ENCODE measurements at regions not wholly inside any gene's neighbourhood (a gene's known extent, or its start where the extent isn't known, plus 50 kb on each side); places are given as distances from the start of the nearest gene placed in this dataset.

GRCh38 chr12:75674393-75674792, 163.0 kb upstream of the KRR1 start:
- no peaks in the 10 kb centered on the region for H3K36me3 ChIP-seq
- TF ChIP-seq POLR2A (IDR thresholded peaks at IDR 0.05) (no peak), POLR2AphosphoS5 (IDR thresholded peaks at IDR 0.05) (no peak), CTCF (IDR thresholded peaks at IDR 0.05) (no peak)
- H3K4me3 ChIP-seq = no peak overlapping the region
- H3K4me1 ChIP-seq (replicated peaks) = no peaks in the 10 kb centered on the region
- no peak overlapping the region for H3K27ac ChIP-seq
- intact Hi-C loops (cut with DNase I) = no loop called here
- no peaks in the 10 kb centered on the region for H3K9me3 ChIP-seq
- no peaks in the 10 kb centered on the region for H3K27me3 ChIP-seq (replicated peaks; ENCODE audit: insufficient read depth)
- 88% methylated on average over 2 of the region's 2 CpGs for WGBS
- DNase-seq (ENCODE audit: low spot score) = no peak

GRCh38 chr12:75672200-75672599, 160.8 kb upstream of the KRR1 start:
- intact Hi-C loops (cut with DNase I) = no loop called here
- H3K36me3 ChIP-seq = no peaks in the 10 kb centered on the region
- no peak overlapping the region for H3K27ac ChIP-seq
- H3K9me3 ChIP-seq = no peaks in the 10 kb centered on the region
- no peaks in the 10 kb centered on the region for H3K4me1 ChIP-seq (replicated peaks)
- DNase-seq (ENCODE audit: low spot score) = no peak
- H3K4me3 ChIP-seq = no peak overlapping the region
- no peaks in the 10 kb centered on the region for H3K27me3 ChIP-seq (replicated peaks; ENCODE audit: insufficient read depth)
- TF ChIP-seq CTCF (IDR thresholded peaks at IDR 0.05) (no peak), POLR2A (IDR thresholded peaks at IDR 0.05) (no peak), POLR2AphosphoS5 (IDR thresholded peaks at IDR 0.05) (no peak)

- Histone ChIP-seq H3K27ac (no peak overlapping the region), H3K27me3 (replicated peaks; ENCODE audit: insufficient read depth) (no peaks in the 10 kb centered on the region), H3K4me1 (replicated peaks) (no peaks in the 10 kb centered on the region), H3K4me3 (no peak overlapping the region), H3K36me3 (no peaks in the 10 kb centered on the region), H3K9me3 (no peaks in the 10 kb centered on the region)
- TF ChIP-seq POLR2AphosphoS5 (IDR thresholded peaks at IDR 0.05) (no peak), CTCF (IDR thresholded peaks at IDR 0.05) (no peak), POLR2A (IDR thresholded peaks at IDR 0.05) (no peak)
- intact Hi-C loops (cut with DNase I) = no loop called here
- 74% methylated on average over 5 of the region's 5 CpGs for WGBS
- DNase-seq (ENCODE audit: low spot score) = no peak
These were observed 158.8 kb upstream of the KRR1 start for GRCh38 chr12:75670216-75670615.

- intact Hi-C loops (cut with DNase I) = no loop called here
- no peak for TF ChIP-seq POLR2A (IDR thresholded peaks at IDR 0.05)
- no peak for TF ChIP-seq POLR2AphosphoS5 (IDR thresholded peaks at IDR 0.05)
- TF ChIP-seq CTCF (IDR thresholded peaks at IDR 0.05) = no peak
- Histone ChIP-seq H3K27me3 (replicated peaks; ENCODE audit: insufficient read depth) (no peaks in the 10 kb centered on the region), H3K4me1 (replicated peaks) (no peaks in the 10 kb centered on the region), H3K9me3 (no peaks in the 10 kb centered on the region), H3K36me3 (no peaks in the 10 kb centered on the region), H3K27ac (no peak overlapping the region), H3K4me3 (no peak overlapping the region)
- DNase-seq (ENCODE audit: low spot score) = no peak
- WGBS = 31% methylated on average over 2 of the region's 2 CpGs
These were observed 155.5 kb upstream of the KRR1 start for GRCh38 chr12:75666939-75667334.

GRCh38 chr12:75666126-75666938, 154.9 kb upstream of the KRR1 start:
- intact Hi-C loops (cut with DNase I) = no loop called here
- no peaks in the 10 kb centered on the region for H3K27me3 ChIP-seq (replicated peaks; ENCODE audit: insufficient read depth)
- WGBS = 63% methylated on average over 5 of the region's 5 CpGs

More at GRCh38 chr12:75666126-75666938, 154.9 kb upstream of the KRR1 start:
- Histone ChIP-seq H3K4me1 (replicated peaks) (no peaks in the 10 kb centered on the region), H3K4me3 (no peak overlapping the region), H3K9me3 (no peaks in the 10 kb centered on the region), H3K36me3 (no peaks in the 10 kb centered on the region), H3K27ac (no peak overlapping the region)
- TF ChIP-seq POLR2AphosphoS5 (IDR thresholded peaks at IDR 0.05) (no peak), POLR2A (IDR thresholded peaks at IDR 0.05) (no peak), CTCF (IDR thresholded peaks at IDR 0.05) (no peak)
- no peak for DNase-seq (ENCODE audit: low spot score)

Measured in prostate gland (tissue), 2 donors.